Fibroblast of villous mesenchyme (primary cell): ENCODE measurements at regions not wholly inside any gene's neighbourhood (a gene's known extent, or its start where the extent isn't known, plus 50 kb on each side); places are given as distances from the start of the nearest gene placed in this dataset.

Experiments used
- DNase-seq: peaks from one replicate; pipeline ENCODE4 v3.0.0-alpha.2; 2010; ENCODE audit warnings: low read depth
- H3K4me3 ChIP-seq: 2 replicates; pipeline ENCODE4 v1.5.1; 2011; ENCODE audit warnings: low read depth, mild to moderate bottlenecking, low read length
- TF ChIP-seq, protein P1 (sequence below): IDR thresholded peaks from 2 replicates; pipeline ENCODE4 v1.5.1; 2012; ENCODE audit warnings: low read depth, mild to moderate bottlenecking, low read length; ENCODE audit not compliant: insufficient read depth

DNA sequence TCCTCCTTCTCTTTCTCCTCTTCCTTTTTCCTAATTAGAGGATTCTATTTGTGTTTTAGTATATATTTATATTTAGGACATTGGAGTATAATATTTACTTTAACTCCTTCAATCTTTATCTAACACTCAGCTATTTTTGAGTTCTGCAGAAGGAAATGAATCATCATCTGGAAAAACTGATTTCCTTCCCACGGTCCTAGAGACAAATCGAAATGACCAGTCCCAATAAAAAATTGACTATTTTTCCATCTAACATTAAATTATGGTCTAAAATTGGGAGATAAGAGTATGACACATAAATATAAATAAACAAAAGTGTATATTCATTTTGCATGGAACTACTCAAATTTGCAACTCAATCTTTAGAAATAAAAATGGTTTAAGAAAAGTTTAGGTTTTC is 167.4 kb downstream of the TMTC3 start:
- TF ChIP-seq, protein P1, sequence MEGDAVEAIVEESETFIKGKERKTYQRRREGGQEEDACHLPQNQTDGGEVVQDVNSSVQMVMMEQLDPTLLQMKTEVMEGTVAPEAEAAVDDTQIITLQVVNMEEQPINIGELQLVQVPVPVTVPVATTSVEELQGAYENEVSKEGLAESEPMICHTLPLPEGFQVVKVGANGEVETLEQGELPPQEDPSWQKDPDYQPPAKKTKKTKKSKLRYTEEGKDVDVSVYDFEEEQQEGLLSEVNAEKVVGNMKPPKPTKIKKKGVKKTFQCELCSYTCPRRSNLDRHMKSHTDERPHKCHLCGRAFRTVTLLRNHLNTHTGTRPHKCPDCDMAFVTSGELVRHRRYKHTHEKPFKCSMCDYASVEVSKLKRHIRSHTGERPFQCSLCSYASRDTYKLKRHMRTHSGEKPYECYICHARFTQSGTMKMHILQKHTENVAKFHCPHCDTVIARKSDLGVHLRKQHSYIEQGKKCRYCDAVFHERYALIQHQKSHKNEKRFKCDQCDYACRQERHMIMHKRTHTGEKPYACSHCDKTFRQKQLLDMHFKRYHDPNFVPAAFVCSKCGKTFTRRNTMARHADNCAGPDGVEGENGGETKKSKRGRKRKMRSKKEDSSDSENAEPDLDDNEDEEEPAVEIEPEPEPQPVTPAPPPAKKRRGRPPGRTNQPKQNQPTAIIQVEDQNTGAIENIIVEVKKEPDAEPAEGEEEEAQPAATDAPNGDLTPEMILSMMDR, result no peak
- DNase-seq, result peak; percentile 62
- H3K4me3 ChIP-seq, result no peak overlapping the region

DNA sequence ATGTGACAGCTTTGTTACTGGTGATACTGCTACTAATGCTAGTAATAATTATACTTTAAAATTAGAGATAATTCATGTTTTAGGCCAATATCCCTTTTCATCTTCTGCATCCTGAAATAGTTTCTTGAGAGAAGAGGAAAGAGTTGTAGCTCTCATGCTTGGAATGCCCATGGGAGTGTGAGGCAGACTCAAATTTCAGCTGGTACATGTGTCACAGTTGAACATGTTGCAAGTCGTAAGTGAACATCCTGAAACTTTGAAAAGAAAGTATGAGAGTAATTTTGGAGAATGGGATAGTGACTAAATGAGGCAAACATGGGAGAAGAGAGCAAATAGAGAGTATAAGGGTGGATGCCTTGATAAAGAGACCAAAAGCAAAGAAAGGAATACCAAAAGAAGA is 168.0 kb downstream of the TMTC3 start:
- no peak overlapping the region for H3K4me3 ChIP-seq
- TF ChIP-seq, protein P1, result no peak
- DNase-seq, result peak; percentile 60

DNA sequence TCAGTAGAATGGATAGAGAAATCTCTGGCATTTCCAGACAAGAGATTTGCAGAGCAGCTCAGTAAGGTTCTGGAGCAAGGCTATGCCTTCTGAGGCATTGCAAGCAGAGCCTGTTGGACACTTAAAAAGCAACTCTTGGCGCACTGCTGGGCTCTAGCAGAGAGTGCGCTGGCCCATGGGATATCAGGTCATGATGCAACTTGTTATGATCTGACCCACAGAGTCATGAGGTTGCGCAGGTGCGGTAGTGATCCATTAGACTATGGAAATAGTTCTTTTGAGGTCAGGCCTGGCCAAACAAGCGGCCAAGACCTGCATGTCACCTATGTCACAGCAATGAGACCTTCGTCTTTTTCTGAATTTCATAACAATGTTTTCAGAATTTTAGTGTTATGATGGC is 168.6 kb downstream of the TMTC3 start:
- TF ChIP-seq, protein P1, result no peak
- no peak overlapping the region for H3K4me3 ChIP-seq
- DNase-seq, result no peak

- no peak overlapping the region for H3K4me3 ChIP-seq
- no peak for DNase-seq
- TF ChIP-seq, protein P1, result no peak
Measured at GRCh38 chr12:88313554-88313953, 171.4 kb downstream of the TMTC3 start.

DNA sequence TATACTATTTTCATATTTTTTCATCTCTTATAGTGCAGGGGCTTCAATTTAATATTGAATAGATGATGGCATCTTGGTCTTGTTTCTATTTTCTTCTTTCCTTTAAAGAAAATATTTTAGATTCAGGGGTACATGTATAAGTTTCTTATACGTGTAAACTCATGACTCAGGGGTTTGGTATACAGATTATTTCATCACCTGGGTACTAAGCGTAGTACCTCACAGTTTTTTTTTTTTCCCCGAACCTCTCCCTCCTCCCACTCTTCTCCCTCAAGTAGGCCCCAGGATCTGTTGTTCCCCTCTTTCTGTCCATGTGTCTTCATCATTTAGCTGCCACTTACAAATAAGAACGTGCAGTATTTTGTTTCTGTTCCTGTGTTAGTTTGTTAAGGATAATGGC is 172.6 kb downstream of the TMTC3 start:
- H3K4me3 ChIP-seq, result no peak overlapping the region
- DNase-seq, result no peak
- TF ChIP-seq, protein P1, result no peak

DNA sequence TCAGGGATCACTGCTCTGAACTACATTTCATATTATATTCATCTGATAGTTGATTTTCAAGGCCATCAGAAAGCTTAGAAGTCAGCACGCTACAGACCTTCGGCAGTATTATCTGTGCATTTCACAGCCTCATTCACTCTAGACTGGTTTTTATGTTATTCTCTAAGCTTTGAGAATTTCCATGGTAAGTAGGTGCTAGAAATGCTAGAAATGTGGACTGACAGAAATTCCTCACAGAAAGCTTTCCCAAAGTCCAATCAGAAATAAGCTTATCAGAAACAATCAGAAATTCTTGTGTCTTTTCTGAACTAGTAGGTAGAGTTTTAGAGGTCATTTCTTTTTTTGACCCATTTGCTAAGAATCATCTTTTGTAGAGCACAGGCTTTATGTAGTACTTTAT is 176.6 kb downstream of the TMTC3 start:
- H3K4me3 ChIP-seq, result no peak overlapping the region
- TF ChIP-seq, protein P1, result no peak
- DNase-seq, result no peak

GRCh38 chr12:88325076-88325815 is 183.1 kb downstream of the TMTC3 start:
- H3K4me3 ChIP-seq, result no peak overlapping the region
- TF ChIP-seq, protein P1, result peak; percentile 18
- DNase-seq, result peak; percentile 85
